GM12864 (cell line): ENCODE measurements at regions not wholly inside any gene's neighbourhood (a gene's known extent, or its start where the extent isn't known, plus 50 kb on each side); places are given as distances from the start of the nearest gene placed in this dataset.

Experiments used
- DNase-seq: peaks from one replicate; pipeline ENCODE4 v3.0.0-alpha.2; 2011; ENCODE audit warnings: low read depth
- H3K4me3 ChIP-seq: 2 replicates; pipeline ENCODE4 v1.5.1; 2011; ENCODE audit warnings: mild to moderate bottlenecking, low read depth, low read length, control low read depth
- TF ChIP-seq, protein P1 (sequence below): IDR thresholded peaks from 2 replicates; pipeline ENCODE4 v1.5.1; 2011; ENCODE audit warnings: low read depth, mild to moderate bottlenecking, moderate library complexity, low read length, control low read depth, inconsistent platforms; ENCODE audit errors: missing control alignments

DNA sequence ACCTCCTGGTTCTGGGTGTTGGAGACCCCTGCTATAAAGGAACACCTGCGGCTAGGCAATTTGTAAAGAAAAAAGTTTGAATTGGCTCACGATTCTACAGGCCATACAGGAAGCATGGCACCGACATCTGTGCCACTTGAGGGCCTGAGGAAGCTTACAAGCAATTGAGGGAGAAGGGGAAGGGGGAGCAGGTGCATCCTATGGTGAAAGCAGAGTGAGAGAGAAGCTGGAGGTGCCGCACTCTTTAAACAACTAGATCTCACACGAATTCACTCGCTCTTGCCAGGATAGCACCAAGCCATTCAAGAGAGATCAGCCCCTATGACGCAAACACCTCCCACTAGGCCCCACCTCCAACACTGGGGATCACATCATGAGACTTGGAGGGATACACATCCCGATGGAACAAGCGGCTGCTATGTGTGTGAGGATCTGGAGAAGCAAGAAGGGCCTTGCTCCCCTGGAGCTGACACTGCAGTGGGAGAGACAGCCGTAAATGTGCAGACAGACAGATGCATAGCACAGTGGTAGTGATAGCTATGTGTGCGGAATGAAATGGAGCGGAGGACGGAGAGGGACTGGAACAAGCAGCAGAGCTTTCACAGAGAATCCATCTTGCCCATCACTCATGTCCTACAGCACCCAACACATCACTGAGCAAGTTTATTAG is 60.7 kb upstream of the HELT start:
- TF ChIP-seq, protein P1, sequence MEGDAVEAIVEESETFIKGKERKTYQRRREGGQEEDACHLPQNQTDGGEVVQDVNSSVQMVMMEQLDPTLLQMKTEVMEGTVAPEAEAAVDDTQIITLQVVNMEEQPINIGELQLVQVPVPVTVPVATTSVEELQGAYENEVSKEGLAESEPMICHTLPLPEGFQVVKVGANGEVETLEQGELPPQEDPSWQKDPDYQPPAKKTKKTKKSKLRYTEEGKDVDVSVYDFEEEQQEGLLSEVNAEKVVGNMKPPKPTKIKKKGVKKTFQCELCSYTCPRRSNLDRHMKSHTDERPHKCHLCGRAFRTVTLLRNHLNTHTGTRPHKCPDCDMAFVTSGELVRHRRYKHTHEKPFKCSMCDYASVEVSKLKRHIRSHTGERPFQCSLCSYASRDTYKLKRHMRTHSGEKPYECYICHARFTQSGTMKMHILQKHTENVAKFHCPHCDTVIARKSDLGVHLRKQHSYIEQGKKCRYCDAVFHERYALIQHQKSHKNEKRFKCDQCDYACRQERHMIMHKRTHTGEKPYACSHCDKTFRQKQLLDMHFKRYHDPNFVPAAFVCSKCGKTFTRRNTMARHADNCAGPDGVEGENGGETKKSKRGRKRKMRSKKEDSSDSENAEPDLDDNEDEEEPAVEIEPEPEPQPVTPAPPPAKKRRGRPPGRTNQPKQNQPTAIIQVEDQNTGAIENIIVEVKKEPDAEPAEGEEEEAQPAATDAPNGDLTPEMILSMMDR, result no peak
- no peak overlapping the region for H3K4me3 ChIP-seq
- no peak for DNase-seq

DNA sequence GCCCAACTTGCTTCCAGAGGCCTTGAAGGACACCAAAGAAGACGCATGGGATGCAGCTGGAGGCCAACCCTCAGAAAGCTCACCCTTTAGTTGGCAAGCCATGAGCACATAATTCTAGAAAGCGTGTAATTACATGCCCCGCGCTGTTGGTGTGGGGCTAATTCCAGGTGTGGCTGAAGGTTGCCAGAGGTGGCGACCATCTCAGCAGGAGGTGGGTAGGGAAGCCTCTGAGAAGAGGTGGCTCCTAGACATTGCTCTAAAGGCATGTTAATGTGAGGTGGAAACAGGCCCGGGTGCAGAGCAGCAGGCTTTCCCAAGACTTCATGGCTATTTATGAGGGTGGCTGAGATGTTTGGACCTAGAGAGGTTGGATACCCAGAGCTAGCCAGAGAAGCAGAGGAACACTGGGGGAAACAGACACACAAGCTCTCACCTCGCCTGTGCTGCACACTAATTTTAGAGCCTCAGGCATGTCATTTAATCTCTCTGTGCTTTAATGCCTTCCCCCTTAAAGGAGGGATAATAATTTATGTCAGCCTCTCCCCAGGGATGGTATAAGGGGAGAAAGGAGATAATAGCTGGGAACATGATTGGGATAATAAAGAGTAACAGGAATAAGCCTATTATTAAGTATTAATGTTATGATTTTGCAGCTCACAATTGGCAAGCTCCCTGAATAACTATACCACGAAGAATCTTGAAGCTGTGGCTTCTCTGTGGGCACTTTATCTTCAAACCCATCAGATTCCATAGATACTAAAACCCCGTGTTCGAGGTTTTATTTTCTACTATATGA is 60.0 kb upstream of the HELT start:
- no peak overlapping the region for H3K4me3 ChIP-seq
- TF ChIP-seq, protein P1, result no peak

DNA sequence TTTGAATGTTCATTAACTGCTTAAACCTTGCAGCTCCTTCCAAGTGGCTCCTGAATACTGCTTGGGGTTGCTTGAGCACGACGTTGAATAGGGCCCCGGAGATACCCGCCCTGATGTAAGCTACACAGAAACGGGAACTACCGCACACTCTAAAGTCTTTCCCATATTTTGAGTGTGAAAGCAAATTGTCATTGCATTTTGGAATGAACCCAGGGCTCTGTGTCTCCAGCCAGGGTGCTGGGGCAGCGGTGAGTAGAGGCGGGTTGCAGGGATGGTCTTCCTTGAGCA is 59.4 kb upstream of the HELT start:
- DNase-seq, result no peak
- no peak overlapping the region for H3K4me3 ChIP-seq
- TF ChIP-seq, protein P1, result no peak

More for the DNA sequence above, 60.0 kb upstream of the HELT start:
- no peak for DNase-seq

DNA sequence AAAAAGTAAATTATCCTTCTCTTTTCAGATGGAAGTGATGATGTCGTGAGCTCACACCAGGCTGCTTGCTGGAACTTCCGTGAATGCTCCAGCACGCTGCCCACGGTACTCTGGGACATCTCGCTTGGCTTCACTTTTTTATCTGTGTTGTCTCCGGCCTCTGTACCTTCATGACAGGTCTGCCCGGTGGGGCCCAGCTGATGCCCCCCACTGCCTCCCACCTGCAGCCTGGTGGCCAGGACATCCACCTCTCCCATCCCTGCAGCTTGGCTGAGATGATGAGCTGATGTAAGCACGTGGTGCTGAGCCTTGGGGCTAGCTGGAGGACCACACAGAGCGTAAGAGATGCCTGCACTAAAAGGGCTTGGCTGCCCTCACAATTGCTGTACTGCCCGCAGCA is 59.0 kb upstream of the HELT start:
- no peak overlapping the region for H3K4me3 ChIP-seq
- DNase-seq, result no peak
- TF ChIP-seq, protein P1, result no peak

DNA sequence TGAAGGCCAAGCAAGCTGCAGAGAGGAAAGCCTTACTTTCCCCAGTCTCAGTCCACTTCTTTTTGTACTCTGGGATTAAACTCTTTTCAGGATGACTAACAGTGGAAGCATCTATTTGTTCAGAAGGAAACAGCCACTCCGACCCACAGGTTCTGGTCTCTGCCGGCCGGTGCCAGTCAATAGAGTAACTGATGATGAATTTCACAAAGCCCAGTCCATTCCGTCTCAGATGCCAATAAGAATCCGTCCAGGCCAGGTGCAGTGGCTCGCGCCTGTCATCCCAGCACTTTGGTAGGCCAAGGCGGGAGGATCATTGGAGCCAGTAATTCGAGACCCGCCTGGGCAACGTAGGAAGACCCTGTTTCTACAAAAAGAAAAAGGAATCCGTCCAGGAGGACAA is 58.5 kb upstream of the HELT start:
- TF ChIP-seq, protein P1, result no peak
- DNase-seq, result no peak

DNA sequence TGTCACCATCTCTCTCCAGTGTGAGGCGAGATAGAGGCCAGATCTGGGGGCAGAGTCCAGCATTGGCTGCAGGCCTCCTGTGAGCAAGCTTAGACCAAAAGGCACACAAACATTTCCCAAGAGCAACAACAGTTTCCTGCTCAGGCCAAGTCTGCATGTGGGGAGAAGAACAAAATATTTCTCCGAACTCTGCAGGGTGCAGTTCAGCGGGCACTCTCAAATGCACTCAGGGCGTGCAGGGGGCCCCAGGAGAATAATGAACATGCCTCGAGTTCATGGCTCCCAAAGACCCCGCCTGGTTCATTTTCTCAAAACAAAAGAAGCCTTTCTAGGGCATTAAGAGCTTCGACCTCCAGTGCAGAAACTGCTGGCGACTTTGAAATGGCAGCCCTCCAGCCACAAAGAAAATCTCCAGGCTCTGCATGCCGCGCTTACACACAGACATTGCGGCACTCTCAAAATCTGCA is 57.8 kb upstream of the HELT start:
- DNase-seq, result no peak
- no peak overlapping the region for H3K4me3 ChIP-seq
- TF ChIP-seq, protein P1, result no peak

More for the DNA sequence above, 58.5 kb upstream of the HELT start:
- H3K4me3 ChIP-seq, result no peak overlapping the region

DNA sequence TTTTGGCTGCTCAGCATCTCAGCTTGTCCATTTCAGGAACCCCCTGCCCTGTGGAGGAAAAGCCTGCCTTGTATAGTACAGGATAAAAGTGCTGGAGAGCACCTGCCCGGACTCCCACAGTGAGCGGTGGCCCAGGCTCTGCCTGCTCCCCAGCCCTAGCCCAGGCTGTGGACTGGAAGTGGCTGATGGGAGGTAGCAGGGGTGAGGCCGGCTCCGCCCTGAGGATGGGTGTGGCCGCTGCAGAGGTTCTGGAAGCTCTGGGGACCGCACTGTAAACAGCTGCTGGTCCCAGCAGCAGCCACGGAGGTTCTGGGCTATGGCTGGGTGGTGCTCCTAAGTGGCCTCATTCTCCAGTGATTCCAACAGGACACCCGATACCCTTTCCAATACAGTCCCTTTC is 56.6 kb upstream of the HELT start:
- TF ChIP-seq, protein P1, result no peak
- no peak overlapping the region for H3K4me3 ChIP-seq
- DNase-seq, result no peak
